ENCODE measurements at regions not wholly inside any gene's neighbourhood (a gene's known extent, or its start where the extent isn't known, plus 50 kb on each side); places are given as distances from the start of the nearest gene placed in this dataset.

- no peak for TF ChIP-seq CTCF (conservative IDR thresholded peaks at IDR 0.05 in 1 of 2, IDR thresholded peaks at IDR 0.05 in 1 of 2; ENCODE audit: extremely low read depth in 1 of 2, insufficient read depth in 1 of 2, low read depth in 1 of 2, low read length in 2 of 2)
- TF ChIP-seq EZH2 (IDR thresholded peaks at IDR 0.05; ENCODE audit: borderline replicate concordance, low read length), result no peak
Observed at GRCh38 chr11:79594834-79595233, 154.0 kb upstream of the TENM4 start.

All from mammary epithelial cell (primary cell).